Omental fat pad (tissue), 3 donors: ENCODE measurements at regions not wholly inside any gene's neighbourhood (a gene's known extent, or its start where the extent isn't known, plus 50 kb on each side); places are given as distances from the start of the nearest gene placed in this dataset.

Source experiments
- ATAC-seq: fragments of 150-250 bp; one replicate; pipeline ENCODE4 v1.9.1; 2016; ENCODE audit warnings: mild to moderate bottlenecking, moderate library complexity; ENCODE audit not compliant: low FRiP score
- DNase-seq: peaks from one replicate; pipeline ENCODE4 v3.0.0-alpha.2; 2019; ENCODE audit warnings: low spot score
- CTCF ChIP-seq, 3 donors: fragments of 450-650 bp; IDR thresholded peaks; one replicate each; pipeline ENCODE4 v1.5.1; 2016 to 2017; ENCODE audit warnings: antibody characterized with exemption in 3 of 3, mild to moderate bottlenecking in 3 of 3, moderate library complexity in 2 of 3

- DNase-seq (no peak), ATAC-seq (no peak)
- no peak for TF ChIP-seq CTCF (IDR thresholded peaks at IDR 0.05)
Observed at GRCh38 chr4:36844448-36844847, 400.1 kb upstream of the NWD2 start.

- TF ChIP-seq CTCF (IDR thresholded peaks at IDR 0.05): no peak
- DNase-seq (no peak), ATAC-seq (no peak)
Observed at GRCh38 chr4:36852856-36853255, 391.7 kb upstream of the NWD2 start.

DNA sequence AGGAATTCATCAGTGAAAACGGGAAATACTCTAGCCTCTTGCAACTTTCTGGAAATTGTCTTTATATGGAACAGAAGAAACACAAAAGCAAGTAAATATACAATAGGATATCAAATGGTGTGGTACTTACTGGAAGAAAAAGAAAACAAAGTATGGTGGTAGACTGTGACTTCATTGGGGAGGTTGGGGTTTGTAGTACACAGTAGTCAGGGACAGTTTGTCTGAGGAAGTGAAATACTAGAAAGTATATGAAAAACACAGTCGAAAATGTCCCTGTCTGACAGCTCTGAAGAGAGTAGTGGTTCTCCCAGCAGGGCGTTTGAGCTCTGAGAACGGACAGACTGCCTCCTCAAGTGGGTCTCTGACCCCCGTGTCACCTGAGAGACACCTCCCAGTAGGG is 390.0 kb upstream of the NWD2 start:
- DNase-seq (no peak), ATAC-seq (no peak)
- no peak for TF ChIP-seq CTCF (IDR thresholded peaks at IDR 0.05)

DNA sequence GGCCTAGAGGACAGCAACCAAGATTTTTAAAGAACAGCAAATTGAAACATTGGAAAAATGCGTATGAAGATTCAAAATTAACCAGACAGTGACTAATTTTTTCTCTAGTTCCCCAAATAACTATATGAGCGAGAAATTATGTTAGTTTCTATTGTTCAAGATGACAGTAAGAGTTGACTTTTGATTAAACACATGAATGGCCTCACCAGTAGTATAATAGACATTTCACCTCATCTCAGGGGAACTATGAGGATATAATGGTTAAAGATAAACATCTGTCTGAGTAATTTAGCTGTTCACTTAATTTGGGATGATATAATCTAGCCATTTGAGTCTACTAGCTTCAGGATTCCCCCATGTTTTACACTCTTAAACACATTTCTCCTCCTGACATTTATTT is 380.9 kb upstream of the NWD2 start:
- no peak for TF ChIP-seq CTCF (IDR thresholded peaks at IDR 0.05)
- DNase-seq: no peak

GRCh38 chr4:36870121-36870520 is 374.4 kb upstream of the NWD2 start:
- DNase-seq (no peak), ATAC-seq (no peak)
- TF ChIP-seq CTCF (IDR thresholded peaks at IDR 0.05): no peak

More for the DNA sequence above, 380.9 kb upstream of the NWD2 start:
- no peak for ATAC-seq

GRCh38 chr4:36872679-36873078 is 371.9 kb upstream of the NWD2 start:
- no peak for TF ChIP-seq CTCF (IDR thresholded peaks at IDR 0.05)
- no peak for ATAC-seq
- DNase-seq: no peak

- no peak for TF ChIP-seq CTCF (IDR thresholded peaks at IDR 0.05)
- ATAC-seq: no peak
- no peak for DNase-seq
Observed at GRCh38 chr4:36884151-36884550, 360.4 kb upstream of the NWD2 start.
